ENCODE measurements at regions not wholly inside any gene's neighbourhood (a gene's known extent, or its start where the extent isn't known, plus 50 kb on each side); places are given as distances from the start of the nearest gene placed in this dataset.

DNA sequence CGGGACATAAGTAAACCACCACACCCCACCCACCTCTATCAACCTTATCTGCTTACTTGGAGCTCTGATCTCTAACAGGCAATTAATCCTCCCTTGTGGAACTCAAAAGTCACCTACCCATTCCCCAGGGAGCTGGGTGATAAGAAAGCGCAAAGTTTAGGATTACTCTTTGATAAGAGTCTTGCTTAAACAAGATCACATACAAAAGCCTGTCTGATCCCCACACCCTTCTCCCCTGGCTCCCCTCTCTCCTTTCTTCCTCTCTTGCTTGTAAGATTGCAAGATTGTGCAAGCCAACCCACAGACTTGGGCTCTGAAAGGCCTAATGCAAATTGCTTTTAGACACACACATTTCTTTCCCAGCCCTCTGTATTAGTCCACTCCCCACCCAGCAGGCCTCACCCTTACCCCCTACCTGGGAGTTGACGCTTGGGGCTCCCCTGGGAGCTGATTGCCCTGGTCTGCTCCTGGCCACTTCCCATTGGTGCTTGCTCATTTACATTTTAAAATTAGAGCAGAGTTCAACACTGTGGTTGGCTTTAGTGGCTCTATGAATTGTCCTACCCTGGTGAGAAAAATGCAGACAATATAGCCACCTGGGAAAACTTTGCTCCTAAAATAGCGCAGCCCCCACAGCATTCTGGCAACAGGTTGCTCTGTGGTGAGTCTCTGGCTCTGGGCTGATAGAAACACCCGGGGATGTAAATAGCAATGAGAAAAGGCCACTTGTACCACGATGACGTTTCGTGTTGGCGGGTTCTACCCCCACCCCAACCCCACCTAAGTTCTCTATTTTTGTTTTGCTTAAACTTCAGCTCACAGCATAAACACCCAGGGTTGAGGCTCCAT, 58.9 kb upstream of the EPCAM start:
- no peak overlapping the region for H2AFZ ChIP-seq (ENCODE audit: control insufficient read depth, low read length)

GRCh38 chr2:47309472-47309951, 59.6 kb upstream of the EPCAM start:
- H3K27ac ChIP-seq (ENCODE audit: control insufficient read depth, insufficient read depth, low read length) = no peak overlapping the region
- H3K9me1 ChIP-seq (ENCODE audit: control insufficient read depth, extremely low read depth, insufficient read depth, low read length) = no peaks in the 10 kb centered on the region
- no peak overlapping the region for H3K9ac ChIP-seq (ENCODE audit: control insufficient read depth, extremely low read depth, insufficient read depth, low read length)
- dilution Hi-C loops (cut with MboI; ENCODE audit: extremely low pct_ligation_motif_present, low sequenced_read_pairs) = no loop called here
- no peak for FAIRE-seq
- no peak overlapping the region for H2AFZ ChIP-seq (ENCODE audit: control insufficient read depth, low read length)
- H3K4me3 ChIP-seq (ENCODE audit: control insufficient read depth in 2 of 3, extremely low read depth in 1 of 3, insufficient read depth in 2 of 3, low read depth in 1 of 3, low read length in 3 of 3) = no peak overlapping the region
- H3K4me1 ChIP-seq (ENCODE audit: control insufficient read depth, extremely low read depth, insufficient read depth, low read length) = peaks cover 7% of the 10 kb centered on the region
- DNase-seq (ENCODE audit: low read depth, low spot score) = no peak
- H4K20me1 ChIP-seq (ENCODE audit: control insufficient read depth, extremely low read depth, insufficient read depth, low read length) = no peaks in the 10 kb centered on the region
- H3K27me3 ChIP-seq (ENCODE audit: control insufficient read depth, extremely low read depth, insufficient read depth, low read length) = no peaks in the 10 kb centered on the region
- H3K36me3 ChIP-seq (ENCODE audit: control insufficient read depth in 2 of 2, extremely low read depth in 1 of 2, insufficient read depth in 2 of 2, low read length in 2 of 2) = no peaks in the 10 kb centered on the region
- no peak overlapping the region for H3K4me2 ChIP-seq (ENCODE audit: control insufficient read depth, extremely low read depth, insufficient read depth, low read depth, low read length)
- H3K79me2 ChIP-seq (ENCODE audit: control insufficient read depth, insufficient read depth, low read length) = no peaks in the 10 kb centered on the region
- TF ChIP-seq, protein P1, sequence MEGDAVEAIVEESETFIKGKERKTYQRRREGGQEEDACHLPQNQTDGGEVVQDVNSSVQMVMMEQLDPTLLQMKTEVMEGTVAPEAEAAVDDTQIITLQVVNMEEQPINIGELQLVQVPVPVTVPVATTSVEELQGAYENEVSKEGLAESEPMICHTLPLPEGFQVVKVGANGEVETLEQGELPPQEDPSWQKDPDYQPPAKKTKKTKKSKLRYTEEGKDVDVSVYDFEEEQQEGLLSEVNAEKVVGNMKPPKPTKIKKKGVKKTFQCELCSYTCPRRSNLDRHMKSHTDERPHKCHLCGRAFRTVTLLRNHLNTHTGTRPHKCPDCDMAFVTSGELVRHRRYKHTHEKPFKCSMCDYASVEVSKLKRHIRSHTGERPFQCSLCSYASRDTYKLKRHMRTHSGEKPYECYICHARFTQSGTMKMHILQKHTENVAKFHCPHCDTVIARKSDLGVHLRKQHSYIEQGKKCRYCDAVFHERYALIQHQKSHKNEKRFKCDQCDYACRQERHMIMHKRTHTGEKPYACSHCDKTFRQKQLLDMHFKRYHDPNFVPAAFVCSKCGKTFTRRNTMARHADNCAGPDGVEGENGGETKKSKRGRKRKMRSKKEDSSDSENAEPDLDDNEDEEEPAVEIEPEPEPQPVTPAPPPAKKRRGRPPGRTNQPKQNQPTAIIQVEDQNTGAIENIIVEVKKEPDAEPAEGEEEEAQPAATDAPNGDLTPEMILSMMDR (optimal IDR thresholded peaks at IDR 0.05 in 1 of 3, IDR thresholded peaks at IDR 0.05 in 1 of 3, conservative IDR thresholded peaks at IDR 0.05 in 1 of 3; ENCODE audit: extremely low read depth in 1 of 3, insufficient read depth in 2 of 3, low read length in 3 of 3) = no peak
- TF ChIP-seq EZH2 (IDR thresholded peaks at IDR 0.05; ENCODE audit: low read length) = no peak
- H3K9me3 ChIP-seq (ENCODE audit: control insufficient read depth, low read depth, low read length) = no peaks in the 10 kb centered on the region

More for the DNA sequence above, 58.9 kb upstream of the EPCAM start:
- DNase-seq (ENCODE audit: low read depth, low spot score) (no peak), FAIRE-seq (no peak)
- TF ChIP-seq, protein P1 (optimal IDR thresholded peaks at IDR 0.05 in 1 of 3, IDR thresholded peaks at IDR 0.05 in 1 of 3, conservative IDR thresholded peaks at IDR 0.05 in 1 of 3; ENCODE audit: extremely low read depth in 1 of 3, insufficient read depth in 2 of 3, low read length in 3 of 3) = no peak
- no peak for TF ChIP-seq EZH2 (IDR thresholded peaks at IDR 0.05; ENCODE audit: low read length)
- Histone ChIP-seq H3K27me3 (ENCODE audit: control insufficient read depth, extremely low read depth, insufficient read depth, low read length) (no peaks in the 10 kb centered on the region), H3K9me1 (ENCODE audit: control insufficient read depth, extremely low read depth, insufficient read depth, low read length) (no peaks in the 10 kb centered on the region), H3K27ac (ENCODE audit: control insufficient read depth, insufficient read depth, low read length) (no peak overlapping the region), H3K4me3 (ENCODE audit: control insufficient read depth in 2 of 3, extremely low read depth in 1 of 3, insufficient read depth in 2 of 3, low read depth in 1 of 3, low read length in 3 of 3) (no peak overlapping the region), H4K20me1 (ENCODE audit: control insufficient read depth, extremely low read depth, insufficient read depth, low read length) (no peaks in the 10 kb centered on the region), H3K9me3 (ENCODE audit: control insufficient read depth, low read depth, low read length) (no peaks in the 10 kb centered on the region), H3K9ac (ENCODE audit: control insufficient read depth, extremely low read depth, insufficient read depth, low read length) (no peak overlapping the region), H3K4me1 (ENCODE audit: control insufficient read depth, extremely low read depth, insufficient read depth, low read length) (peaks cover 7% of the 10 kb centered on the region), H3K79me2 (ENCODE audit: control insufficient read depth, insufficient read depth, low read length) (no peaks in the 10 kb centered on the region), H3K4me2 (ENCODE audit: control insufficient read depth, extremely low read depth, insufficient read depth, low read depth, low read length) (no peak overlapping the region), H3K36me3 (ENCODE audit: control insufficient read depth in 2 of 2, extremely low read depth in 1 of 2, insufficient read depth in 2 of 2, low read length in 2 of 2) (no peaks in the 10 kb centered on the region)
- dilution Hi-C loops (cut with MboI; ENCODE audit: extremely low pct_ligation_motif_present, low sequenced_read_pairs) = no loop called here
